SK-N-SH (cell line): ENCODE measurements at regions not wholly inside any gene's neighbourhood (a gene's known extent, or its start where the extent isn't known, plus 50 kb on each side); places are given as distances from the start of the nearest gene placed in this dataset.

Experiments
- CTCF ChIA-PET: fragments of 300-600, 350-600 bp; formaldehyde crosslinking; extraction: SDS; loops from one replicate; lab custom pipeline; 2021; lab: Yijun Ruan, JAX
- POLR2A ChIA-PET: fragments of 350-600 bp; sonication (Branson Sonifier 250); formaldehyde crosslinking; extraction: SDS; loops from one replicate; lab custom pipeline; 2020; ENCODE audit warnings: antibody characterized with exemption, inconsistent platforms; lab: Yijun Ruan, JAX
- DNase-seq: peaks from one replicate; pipeline ENCODE4 v3.0.0; 2012
- H2AFZ ChIP-seq: fragments of 200-600 bp; sonication (generic); 2 replicates; pipeline ENCODE4 v1.8.1; 2016; ENCODE audit warnings: antibody characterized with exemption, mild to moderate bottlenecking, low read depth
- H3F3A ChIP-seq: fragments of 200-600 bp; sonication (generic); replicated peaks from 2 replicates; pipeline ENCODE3; 2016; ENCODE audit warnings: antibody characterized with exemption, mild to moderate bottlenecking; ENCODE audit not compliant: insufficient read depth
- H3K27ac ChIP-seq, 2 experiments: fragments of 200-500 bp in 1 of 2; fragments of 200-600 bp in 1 of 2; sonication (Bioruptor generic) in 1 of 2; sonication (generic), shearing (Covaris generic) in 1 of 2; 2 replicates each; pipeline versions ENCODE4 v1.5.1 to v1.6.1; 2014 to 2016; ENCODE audit warnings: low read depth in 2 of 2, inconsistent platforms in 1 of 2, low read length in 1 of 2, mild to moderate bottlenecking in 1 of 2, mixed read lengths in 1 of 2
- H3K27me3 ChIP-seq: fragments of 200-600 bp; sonication (generic), shearing (Covaris generic); 2 replicates; pipeline ENCODE4 v1.6.1; 2016; ENCODE audit warnings: mixed run types; ENCODE audit not compliant: insufficient read depth
- H3K36me3 ChIP-seq, 2 experiments: fragments of 200-500 bp in 1 of 2; fragments of 200-600 bp in 1 of 2; sonication (Bioruptor generic) in 1 of 2; sonication (generic) in 1 of 2; replicated peaks in 1 of 2; 2 replicates each; pipeline versions ENCODE3 to v1.5.1; 2014 to 2016; ENCODE audit warnings: low read length in 1 of 2, mild to moderate bottlenecking in 1 of 2; ENCODE audit not compliant: insufficient read depth in 2 of 2, control insufficient read depth in 1 of 2
- H3K4me1 ChIP-seq, 2 experiments: fragments of 200-500 bp in 1 of 2; fragments of 200-600 bp in 1 of 2; sonication (Bioruptor generic) in 1 of 2; sonication (generic), shearing (Covaris generic) in 1 of 2; 2 replicates each; pipeline versions ENCODE4 v1.5.1 to v1.6.1; 2014 to 2016; ENCODE audit warnings: low read depth in 1 of 2, low read length in 1 of 2, mixed run types in 1 of 2; ENCODE audit not compliant: insufficient read depth in 2 of 2, control insufficient read depth in 1 of 2
- H3K4me2 ChIP-seq: fragments of 200-600 bp; sonication (generic), shearing (Covaris generic); 2 replicates; pipeline ENCODE4 v1.6.1; 2017; ENCODE audit warnings: mixed run types
- H3K4me3 ChIP-seq, 2 experiments: fragments of 200-500 bp in 1 of 2; fragments of 200-600 bp in 1 of 2; sonication (Bioruptor generic) in 1 of 2; sonication (generic), shearing (Covaris generic) in 1 of 2; 2 replicates each; pipeline versions ENCODE4 v1.5.1 to v1.8.1; 2014 to 2016; ENCODE audit warnings: low read depth in 2 of 2, inconsistent platforms in 1 of 2, low read length in 1 of 2, mild to moderate bottlenecking in 1 of 2, mixed read lengths in 1 of 2, moderate library complexity in 1 of 2
- H3K79me2 ChIP-seq: fragments of 200-600 bp; sonication (generic); 2 replicates; pipeline ENCODE4 v1.8.1; 2017; ENCODE audit warnings: mild to moderate bottlenecking; ENCODE audit not compliant: insufficient read depth
- H3K9ac ChIP-seq: fragments of 200-600 bp; sonication (generic); 2 replicates; pipeline ENCODE4 v1.6.1; 2017; ENCODE audit warnings: mixed run types
- H3K9me2 ChIP-seq: fragments of 200-600 bp; sonication (generic); 2 replicates; pipeline ENCODE4 v1.6.1; 2017; ENCODE audit warnings: mixed run types
- H3K9me3 ChIP-seq: fragments of 200-600 bp; sonication (generic); 2 replicates; pipeline ENCODE4 v1.6.1; 2017; ENCODE audit warnings: mixed run types, mild to moderate bottlenecking, moderate library complexity
- H4K20me1 ChIP-seq: fragments of 200-600 bp; sonication (generic); 2 replicates; pipeline ENCODE4 v1.6.1; 2017; ENCODE audit warnings: mild to moderate bottlenecking, mixed run types; ENCODE audit not compliant: insufficient read depth
- EZH2phosphoT487 ChIP-seq: fragments of 200-600 bp; sonication (generic); IDR thresholded peaks from 2 replicates; pipeline ENCODE4 v1.6.1; 2017; ENCODE audit warnings: low read depth, mixed run types, mild to moderate bottlenecking, antibody characterized with exemption, moderate library complexity, borderline replicate concordance
- FOSL2 ChIP-seq: IDR thresholded peaks from 2 replicates; pipeline ENCODE4 v1.4.0; 2012; ENCODE audit warnings: low read depth, mild to moderate bottlenecking, moderate library complexity, borderline replicate concordance
- FOXJ3 ChIP-seq: sonication (generic); formaldehyde crosslinking; IDR thresholded peaks from 2 replicates; pipeline ENCODE4 v1.5.1; 2020; ENCODE audit warnings: mild to moderate bottlenecking, missing genetic modification reagents
- JUND ChIP-seq: IDR thresholded peaks from 2 replicates; pipeline ENCODE4 v1.4.0; 2012
- MXI1 ChIP-seq: IDR thresholded peaks from 2 replicates; pipeline ENCODE4 v1.6.1; 2012; ENCODE audit warnings: mild to moderate bottlenecking, low read depth, low read length, improper control_type of control experiment
- RAD21 ChIP-seq: IDR thresholded peaks from 2 replicates; pipeline ENCODE4 v1.6.1; 2012; ENCODE audit warnings: mild to moderate bottlenecking, low read length
- RCOR1 ChIP-seq: fragments of 150-350 bp; IDR thresholded peaks from 2 replicates; pipeline ENCODE4 v1.6.1; 2017; ENCODE audit warnings: antibody characterized with exemption, low read length
- RXRA ChIP-seq: IDR thresholded peaks from 2 replicates; pipeline ENCODE4 v1.4.0; 2012; ENCODE audit warnings: low read depth, mild to moderate bottlenecking, borderline replicate concordance
- TCF12 ChIP-seq: IDR thresholded peaks from 2 replicates; pipeline ENCODE4 v1.4.0; 2012
- TEAD4 ChIP-seq: IDR thresholded peaks from 2 replicates; pipeline ENCODE4 v1.4.0; 2012; ENCODE audit warnings: mild to moderate bottlenecking, borderline replicate concordance; ENCODE audit not compliant: insufficient read depth
- USF2 ChIP-seq: fragments of 150-350 bp; IDR thresholded peaks from 2 replicates; pipeline ENCODE4 v1.6.1; 2017; ENCODE audit warnings: antibody characterized with exemption, low read length, low read depth, borderline replicate concordance
- YY1 ChIP-seq: IDR thresholded peaks from 2 replicates; pipeline ENCODE4 v1.4.0; 2012; ENCODE audit warnings: low read depth, mild to moderate bottlenecking
- WGBS: methylation state at CpG from one replicate; pipeline ENCODE4 v1.1.6; 2017; ENCODE audit warnings: low lambda C conversion rate; 5-methylcytosine and 5-hydroxymethylcytosine counted together

- no peak for DNase-seq
- Histone ChIP-seq H3F3A (no peaks in the 10 kb centered on the region), H3K9me3 (no peaks in the 10 kb centered on the region; the same call in 1 of the 2 replicates), H3K36me3 (no peaks in the 10 kb centered on the region), H3K27ac (no peak overlapping the region), H3K9me2 (no peaks in the 10 kb centered on the region), H3K4me1 (no peaks in the 10 kb centered on the region), H3K27me3 (peaks cover 4% of the 10 kb centered on the region; the same call in 1 of the 2 replicates), H4K20me1 (no peaks in the 10 kb centered on the region), H3K9ac (no peak overlapping the region), H3K4me2 (no peak overlapping the region), H3K4me3 (no peak overlapping the region), H3K79me2 (no peaks in the 10 kb centered on the region), H2AFZ (no peak overlapping the region)
- POLR2A ChIA-PET = no interaction called here
- CTCF ChIA-PET = no interaction called here
- no peak for TF ChIP-seq RXRA
- 0% methylated on average over 1 of the region's 1 CpG for WGBS
Observed at GRCh38 chr5:37962389-37962788, 122.5 kb upstream of the GDNF start.

GRCh38 chr5:37957218-37957617, 117.4 kb upstream of the GDNF start:
- POLR2A ChIA-PET = interaction anchor here (0.7 kb wide), 1 partner anchor 134 kb away, joined by 3 read pairs; no protein-coding TSS in a partner anchor
- DNase-seq = no peak
- Histone ChIP-seq H3K9me3 (no peaks in the 10 kb centered on the region; the same call in 1 of the 2 replicates), H3F3A (no peaks in the 10 kb centered on the region), H3K36me3 (no peaks in the 10 kb centered on the region), H3K9ac (no peak overlapping the region), H4K20me1 (no peaks in the 10 kb centered on the region), H3K4me3 (no peak overlapping the region), H3K4me2 (no peak overlapping the region), H3K9me2 (no peaks in the 10 kb centered on the region), H3K79me2 (no peaks in the 10 kb centered on the region), H3K27ac (no peak overlapping the region), H3K4me1 (no peaks in the 10 kb centered on the region), H2AFZ (no peak overlapping the region), H3K27me3 (no peaks in the 10 kb centered on the region; the same call in 1 of the 2 replicates)
- TF ChIP-seq TCF12 = no peak
- no peak for TF ChIP-seq FOSL2
- no peak for TF ChIP-seq USF2
- TF ChIP-seq RCOR1 = no peak
- no peak for TF ChIP-seq EZH2phosphoT487
- TF ChIP-seq FOXJ3 (CRISPR knock-in tag) = no peak
- no peak for TF ChIP-seq RAD21
- TF ChIP-seq MXI1 = no peak
- no peak for TF ChIP-seq JUND
- 0% methylated on average over 1 of the region's 1 CpG for WGBS
- CTCF ChIA-PET = no interaction called here

GRCh38 chr5:37955748-37956147, 115.9 kb upstream of the GDNF start:
- WGBS = 1% methylated on average over 4 of the region's 4 CpGs

More at GRCh38 chr5:37955748-37956147, 115.9 kb upstream of the GDNF start:
- Histone ChIP-seq H3K27ac (no peak overlapping the region), H3K9me3 (no peaks in the 10 kb centered on the region; the same call in 1 of the 2 replicates), H3K36me3 (no peaks in the 10 kb centered on the region), H3K79me2 (no peaks in the 10 kb centered on the region), H3K4me2 (no peak overlapping the region), H4K20me1 (no peaks in the 10 kb centered on the region), H3K4me1 (no peaks in the 10 kb centered on the region), H3F3A (no peaks in the 10 kb centered on the region), H3K4me3 (no peak overlapping the region), H3K9ac (no peak overlapping the region), H3K27me3 (no peaks in the 10 kb centered on the region; the same call in 1 of the 2 replicates), H3K9me2 (no peaks in the 10 kb centered on the region), H2AFZ (no peak overlapping the region)
- DNase-seq = no peak
- ChIA-PET POLR2A (no interaction called here), CTCF (no interaction called here)
- TF ChIP-seq JUND (no peak), TEAD4 (no peak), YY1 (no peak)
